HepG2 (cell line): ENCODE measurements at regions not wholly inside any gene's neighbourhood (a gene's known extent, or its start where the extent isn't known, plus 50 kb on each side); places are given as distances from the start of the nearest gene placed in this dataset.

Experiments
- EP300 ChIP-seq, 3 experiments: sonication (generic) in 1 of 3; formaldehyde crosslinking in 1 of 3; IDR thresholded peaks; 2 replicates each; pipeline versions ENCODE4 v1.5.1 to v1.6.1; 2011 to 2020; ENCODE audit warnings: low read depth in 2 of 3, low read length in 2 of 3, borderline replicate concordance in 1 of 3, improper control_type of control experiment in 1 of 3, mild to moderate bottlenecking in 1 of 3, missing genetic modification reagents in 1 of 3, moderate library complexity in 1 of 3
- HHEX ChIP-seq: IDR thresholded peaks from 2 replicates; pipeline ENCODE4 v1.6.1; 2016; ENCODE audit warnings: control low read depth
- KAT8 ChIP-seq: IDR thresholded peaks from 2 replicates; pipeline ENCODE4 v1.6.1; 2016; ENCODE audit warnings: missing genetic modification reagents, missing compliant biosample characterization
- KLF12 ChIP-seq: sonication (generic); formaldehyde crosslinking; IDR thresholded peaks from 2 replicates; pipeline ENCODE4 v1.4.0; 2020; ENCODE audit warnings: missing genetic modification reagents, borderline replicate concordance
- NONO ChIP-seq, 2 experiments: fragments of 450-650 bp in 1 of 2; sonication (generic) in 1 of 2; formaldehyde crosslinking in 1 of 2; IDR thresholded peaks in 1 of 2; conservative IDR thresholded peaks in 1 of 2; 2 replicates each; pipeline versions ENCODE4 v1.6.1 to v1.8.0; 2017 to 2022; ENCODE audit warnings: mild to moderate bottlenecking in 1 of 2, missing genetic modification reagents in 1 of 2, moderate library complexity in 1 of 2
- ZNF317 ChIP-seq: sonication (generic); formaldehyde crosslinking; IDR thresholded peaks from 2 replicates; pipeline ENCODE4 v1.5.0; 2020; ENCODE audit warnings: mild to moderate bottlenecking, missing genetic modification reagents
- ZNF572 ChIP-seq: sonication (generic); formaldehyde crosslinking; IDR thresholded peaks from 2 replicates; pipeline ENCODE4 v1.5.1; 2020; ENCODE audit warnings: mild to moderate bottlenecking, missing genetic modification reagents
- TF ChIP-seq, protein P1 (sequence below): sonication (generic); formaldehyde crosslinking; IDR thresholded peaks from one replicate; pipeline ENCODE4 v1.5.1; 2020; ENCODE audit warnings: mild to moderate bottlenecking, missing genetic modification reagents; ENCODE audit errors: not compliant biosample characterization

DNA sequence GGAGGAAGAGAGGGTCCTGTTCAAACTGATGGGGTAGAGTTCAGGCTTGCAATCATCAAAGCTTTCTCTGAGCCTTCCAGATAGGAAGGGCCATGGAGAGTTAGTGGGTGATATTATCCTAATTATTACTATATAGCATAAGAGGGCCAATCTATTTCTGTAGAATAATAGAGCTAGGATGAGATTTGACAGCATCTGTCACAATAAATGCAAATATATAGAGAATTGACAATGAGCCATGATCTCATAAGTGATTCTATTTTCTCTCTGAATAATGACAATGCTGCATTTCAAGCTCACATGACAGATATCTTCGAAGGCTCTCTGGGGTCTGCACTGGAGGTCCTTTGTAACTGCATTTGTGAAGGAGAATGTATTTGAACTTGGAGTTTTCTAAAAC lies 521.9 kb upstream of the CELF4 start (continued):
- TF ChIP-seq, protein P1, sequence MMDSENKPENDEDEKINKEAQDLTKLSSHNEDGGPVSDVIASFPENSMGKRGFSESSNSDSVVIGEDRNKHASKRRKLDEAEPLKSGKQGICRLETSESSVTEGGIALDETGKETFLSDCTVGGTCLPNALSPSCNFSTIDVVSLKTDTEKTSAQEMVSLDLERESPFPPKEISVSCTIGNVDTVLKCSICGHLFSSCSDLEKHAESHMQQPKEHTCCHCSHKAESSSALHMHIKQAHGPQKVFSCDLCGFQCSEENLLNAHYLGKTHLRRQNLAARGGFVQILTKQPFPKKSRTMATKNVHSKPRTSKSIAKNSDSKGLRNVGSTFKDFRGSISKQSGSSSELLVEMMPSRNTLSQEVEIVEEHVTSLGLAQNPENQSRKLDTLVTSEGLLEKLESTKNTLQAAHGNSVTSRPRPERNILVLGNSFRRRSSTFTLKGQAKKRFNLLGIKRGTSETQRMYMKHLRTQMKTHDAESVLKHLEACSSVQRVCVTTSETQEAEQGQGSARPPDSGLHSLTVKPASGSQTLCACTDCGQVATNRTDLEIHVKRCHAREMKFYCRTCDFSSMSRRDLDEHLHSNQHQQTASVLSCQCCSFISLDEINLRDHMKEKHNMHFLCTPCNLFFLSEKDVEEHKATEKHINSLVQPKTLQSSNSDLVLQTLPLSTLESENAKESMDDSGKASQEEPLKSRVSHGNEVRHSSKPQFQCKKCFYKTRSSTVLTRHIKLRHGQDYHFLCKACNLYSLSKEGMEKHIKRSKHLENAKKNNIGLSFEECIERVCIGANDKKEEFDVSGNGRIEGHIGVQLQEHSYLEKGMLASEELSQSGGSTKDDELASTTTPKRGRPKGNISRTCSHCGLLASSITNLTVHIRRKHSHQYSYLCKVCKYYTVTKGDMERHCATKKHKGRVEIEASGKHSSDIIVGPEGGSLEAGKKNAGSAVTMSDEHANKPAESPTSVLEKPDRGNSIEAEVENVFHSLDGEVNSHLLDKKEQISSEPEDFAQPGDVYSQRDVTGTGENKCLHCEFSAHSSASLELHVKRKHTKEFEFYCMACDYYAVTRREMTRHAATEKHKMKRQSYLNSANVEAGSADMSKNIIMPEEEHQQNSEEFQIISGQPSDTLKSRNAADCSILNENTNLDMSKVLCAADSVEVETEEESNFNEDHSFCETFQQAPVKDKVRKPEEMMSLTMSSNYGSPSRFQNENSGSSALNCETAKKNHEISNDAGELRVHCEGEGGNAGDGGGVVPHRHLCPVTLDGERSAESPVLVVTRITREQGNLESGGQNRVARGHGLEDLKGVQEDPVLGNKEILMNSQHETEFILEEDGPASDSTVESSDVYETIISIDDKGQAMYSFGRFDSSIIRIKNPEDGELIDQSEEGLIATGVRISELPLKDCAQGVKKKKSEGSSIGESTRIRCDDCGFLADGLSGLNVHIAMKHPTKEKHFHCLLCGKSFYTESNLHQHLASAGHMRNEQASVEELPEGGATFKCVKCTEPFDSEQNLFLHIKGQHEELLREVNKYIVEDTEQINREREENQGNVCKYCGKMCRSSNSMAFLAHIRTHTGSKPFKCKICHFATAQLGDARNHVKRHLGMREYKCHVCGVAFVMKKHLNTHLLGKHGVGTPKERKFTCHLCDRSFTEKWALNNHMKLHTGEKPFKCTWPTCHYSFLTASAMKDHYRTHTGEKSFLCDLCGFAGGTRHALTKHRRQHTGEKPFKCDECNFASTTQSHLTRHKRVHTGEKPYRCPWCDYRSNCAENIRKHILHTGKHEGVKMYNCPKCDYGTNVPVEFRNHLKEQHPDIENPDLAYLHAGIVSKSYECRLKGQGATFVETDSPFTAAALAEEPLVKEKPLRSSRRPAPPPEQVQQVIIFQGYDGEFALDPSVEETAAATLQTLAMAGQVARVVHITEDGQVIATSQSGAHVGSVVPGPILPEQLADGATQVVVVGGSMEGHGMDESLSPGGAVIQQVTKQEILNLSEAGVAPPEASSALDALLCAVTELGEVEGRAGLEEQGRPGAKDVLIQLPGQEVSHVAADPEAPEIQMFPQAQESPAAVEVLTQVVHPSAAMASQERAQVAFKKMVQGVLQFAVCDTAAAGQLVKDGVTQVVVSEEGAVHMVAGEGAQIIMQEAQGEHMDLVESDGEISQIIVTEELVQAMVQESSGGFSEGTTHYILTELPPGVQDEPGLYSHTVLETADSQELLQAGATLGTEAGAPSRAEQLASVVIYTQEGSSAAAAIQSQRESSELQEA = no peak
- TF ChIP-seq ZNF317 (CRISPR knock-in tag) = no peak
- no peak for TF ChIP-seq HHEX (CRISPR knock-in tag)
- no peak for TF ChIP-seq ZNF572 (CRISPR knock-in tag)
- no peak for TF ChIP-seq EP300 (IDR thresholded peaks at IDR 0.05; ENCODE audit: low read depth in 2 of 2, low read length in 2 of 2)
- TF ChIP-seq EP300 (CRISPR knock-in tag; IDR thresholded peaks at IDR 0.05; ENCODE audit: borderline replicate concordance) = no peak
- TF ChIP-seq NONO (IDR thresholded peaks at IDR 0.05) = no peak
- no peak for TF ChIP-seq NONO (CRISPR knock-in tag; conservative IDR thresholded peaks at IDR 0.05)
- no peak for TF ChIP-seq KLF12 (CRISPR knock-in tag)
- TF ChIP-seq KAT8 (CRISPR knock-in tag) = no peak
- TF ChIP-seq, all 625 proteins: peak for 0
